NT2/D1 (cell line): ENCODE measurements at regions not wholly inside any gene's neighbourhood (a gene's known extent, or its start where the extent isn't known, plus 50 kb on each side); places are given as distances from the start of the nearest gene placed in this dataset.

Experiments used
- DNase-seq: peaks from one replicate; pipeline ENCODE4 v3.0.0-alpha.2; 2011; ENCODE audit warnings: low read depth, low spot score
- H3K27me3 ChIP-seq: 2 replicates; pipeline ENCODE4 v1.6.0; 2011; ENCODE audit warnings: mild to moderate bottlenecking; ENCODE audit not compliant: insufficient read length, insufficient read depth
- H3K36me3 ChIP-seq: 2 replicates; pipeline ENCODE4 v1.6.1; 2011; ENCODE audit warnings: mild to moderate bottlenecking, low read length, mixed read lengths; ENCODE audit not compliant: insufficient read depth, insufficient read length
- H3K4me1 ChIP-seq: 2 replicates; pipeline ENCODE4 v1.5.1; 2011; ENCODE audit not compliant: insufficient read depth, insufficient read length
- H3K4me3 ChIP-seq: 2 replicates; pipeline ENCODE4 v1.5.1; 2011; ENCODE audit warnings: low read depth; ENCODE audit not compliant: insufficient read length
- H3K9ac ChIP-seq: 2 replicates; pipeline ENCODE4 v1.6.0; 2011; ENCODE audit warnings: low read depth; ENCODE audit not compliant: insufficient read length
- H3K9me3 ChIP-seq: 2 replicates; pipeline ENCODE4 v1.5.1; 2011; ENCODE audit warnings: mild to moderate bottlenecking, low read length; ENCODE audit not compliant: insufficient read depth
- SUZ12 ChIP-seq: IDR thresholded peaks from 2 replicates; pipeline ENCODE4 v1.6.1; 2011; ENCODE audit not compliant: insufficient read length, insufficient read depth; ENCODE audit errors: extremely low read depth
- YY1 ChIP-seq: IDR thresholded peaks from 2 replicates; pipeline ENCODE4 v1.6.1; 2011; ENCODE audit not compliant: insufficient read length, insufficient read depth
- ZNF274 ChIP-seq: IDR thresholded peaks from 2 replicates; pipeline ENCODE4 v1.6.1; 2011; ENCODE audit warnings: mild to moderate bottlenecking, low read depth, low read length

- TF ChIP-seq ZNF274 (no peak), SUZ12 (no peak), YY1 (no peak)
- H3K9me3 ChIP-seq: no peaks in the 10 kb centered on the region
- no peaks in the 10 kb centered on the region for H3K36me3 ChIP-seq
- H3K4me1 ChIP-seq: no peaks in the 10 kb centered on the region
- H3K4me3 ChIP-seq: no peak overlapping the region
- no peak overlapping the region for H3K9ac ChIP-seq
- no peak for DNase-seq
- no peaks in the 10 kb centered on the region for H3K27me3 ChIP-seq
These were observed 572.5 kb downstream of the OLFM4 start for GRCh38 chr13:53601113-53601512.

- Histone ChIP-seq H3K4me3 (no peak overlapping the region), H3K9ac (no peak overlapping the region), H3K4me1 (no peaks in the 10 kb centered on the region), H3K36me3 (no peaks in the 10 kb centered on the region), H3K27me3 (no peaks in the 10 kb centered on the region), H3K9me3 (no peaks in the 10 kb centered on the region)
- no peak for DNase-seq
- TF ChIP-seq YY1: no peak
- TF ChIP-seq ZNF274: no peak
- no peak for TF ChIP-seq SUZ12
These were observed 576.7 kb downstream of the OLFM4 start for GRCh38 chr13:53605326-53605725.

- no peaks in the 10 kb centered on the region for H3K27me3 ChIP-seq
- H3K36me3 ChIP-seq: no peaks in the 10 kb centered on the region
- H3K9ac ChIP-seq: no peak overlapping the region
- TF ChIP-seq ZNF274 (no peak), SUZ12 (no peak), YY1 (no peak)
- H3K4me3 ChIP-seq: no peak overlapping the region
- no peaks in the 10 kb centered on the region for H3K4me1 ChIP-seq
- DNase-seq: no peak
- no peaks in the 10 kb centered on the region for H3K9me3 ChIP-seq
These were observed 583.6 kb downstream of the OLFM4 start for GRCh38 chr13:53612200-53612599.

GRCh38 chr13:53622456-53622855 lies 593.8 kb downstream of the OLFM4 start:
- DNase-seq: no peak
- no peak for TF ChIP-seq ZNF274
- TF ChIP-seq YY1: no peak
- no peak for TF ChIP-seq SUZ12
- no peaks in the 10 kb centered on the region for H3K9me3 ChIP-seq
- H3K4me1 ChIP-seq: no peaks in the 10 kb centered on the region
- no peaks in the 10 kb centered on the region for H3K27me3 ChIP-seq
- H3K4me3 ChIP-seq: no peak overlapping the region
- H3K9ac ChIP-seq: no peak overlapping the region
- no peaks in the 10 kb centered on the region for H3K36me3 ChIP-seq

GRCh38 chr13:53623146-53623545 lies 594.5 kb downstream of the OLFM4 start:
- TF ChIP-seq SUZ12 (no peak), ZNF274 (no peak), YY1 (no peak)
- Histone ChIP-seq H3K4me3 (no peak overlapping the region), H3K27me3 (no peaks in the 10 kb centered on the region), H3K36me3 (no peaks in the 10 kb centered on the region), H3K4me1 (no peaks in the 10 kb centered on the region), H3K9me3 (no peaks in the 10 kb centered on the region), H3K9ac (no peak overlapping the region)
- DNase-seq: no peak

- no peaks in the 10 kb centered on the region for H3K27me3 ChIP-seq
- no peaks in the 10 kb centered on the region for H3K36me3 ChIP-seq
- H3K4me3 ChIP-seq: no peak overlapping the region
- no peak for TF ChIP-seq ZNF274
- TF ChIP-seq YY1: no peak
- TF ChIP-seq SUZ12: no peak
- H3K9ac ChIP-seq: no peak overlapping the region
- no peak for DNase-seq
- H3K4me1 ChIP-seq: no peaks in the 10 kb centered on the region
- H3K9me3 ChIP-seq: no peaks in the 10 kb centered on the region
These were observed 602.9 kb downstream of the OLFM4 start for GRCh38 chr13:53631511-53631910.

GRCh38 chr13:53638040-53638439 lies 609.4 kb downstream of the OLFM4 start:
- Histone ChIP-seq H3K4me1 (no peaks in the 10 kb centered on the region), H3K9me3 (no peaks in the 10 kb centered on the region), H3K4me3 (no peak overlapping the region), H3K9ac (no peak overlapping the region), H3K27me3 (no peaks in the 10 kb centered on the region), H3K36me3 (no peaks in the 10 kb centered on the region)
- no peak for DNase-seq
- TF ChIP-seq ZNF274 (no peak), YY1 (no peak), SUZ12 (no peak)

GRCh38 chr13:53642306-53642705 lies 613.7 kb downstream of the OLFM4 start:
- no peak for DNase-seq
- Histone ChIP-seq H3K9ac (no peak overlapping the region), H3K36me3 (no peaks in the 10 kb centered on the region), H3K27me3 (no peaks in the 10 kb centered on the region), H3K9me3 (no peaks in the 10 kb centered on the region), H3K4me1 (no peaks in the 10 kb centered on the region), H3K4me3 (no peak overlapping the region)
- TF ChIP-seq SUZ12 (no peak), YY1 (no peak), ZNF274 (no peak)
